ENCODE measurements at regions not wholly inside any gene's neighbourhood (a gene's known extent, or its start where the extent isn't known, plus 50 kb on each side); places are given as distances from the start of the nearest gene placed in this dataset.
"Not testable (repeated sequence)": the region's sequence is repeated elsewhere in the genome, so short reads cannot be mapped to it uniquely, and the experiment has no call there.

DNA sequence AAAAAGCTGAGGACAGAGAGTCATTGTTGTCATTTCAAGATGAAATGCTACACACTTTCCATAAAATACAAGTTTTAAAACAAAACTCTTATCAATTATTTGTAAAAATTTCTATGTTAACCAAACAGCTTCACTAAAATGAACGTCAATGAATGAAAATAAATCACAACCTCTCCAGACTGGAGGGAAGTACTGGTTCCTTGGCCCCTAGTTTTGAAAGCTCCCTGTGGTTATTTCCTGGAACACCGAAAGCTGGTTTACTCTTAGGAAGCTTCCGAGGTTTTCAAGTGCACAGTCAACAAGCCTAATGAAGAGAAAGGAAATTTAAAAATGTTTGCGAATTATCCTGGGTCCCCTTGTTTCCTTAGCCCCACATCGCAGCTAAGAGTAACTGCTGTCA is 191.1 kb upstream of the TTC29 start:
- H3K4me1 Mint-ChIP-seq (ENCODE audit: low read depth) = no peaks in the 10 kb centered on the region
- peaks cover 3% of the 10 kb centered on the region for H3K27me3 Mint-ChIP-seq (ENCODE audit: low read depth)
- ATAC-seq (no peak), DNase-seq (no peak)
- H3K9me3 Mint-ChIP-seq = no peaks in the 10 kb centered on the region
- H3K36me3 Mint-ChIP-seq (ENCODE audit: insufficient read depth) = no peaks in the 10 kb centered on the region
- no peak overlapping the region for H3K4me3 Mint-ChIP-seq

DNA sequence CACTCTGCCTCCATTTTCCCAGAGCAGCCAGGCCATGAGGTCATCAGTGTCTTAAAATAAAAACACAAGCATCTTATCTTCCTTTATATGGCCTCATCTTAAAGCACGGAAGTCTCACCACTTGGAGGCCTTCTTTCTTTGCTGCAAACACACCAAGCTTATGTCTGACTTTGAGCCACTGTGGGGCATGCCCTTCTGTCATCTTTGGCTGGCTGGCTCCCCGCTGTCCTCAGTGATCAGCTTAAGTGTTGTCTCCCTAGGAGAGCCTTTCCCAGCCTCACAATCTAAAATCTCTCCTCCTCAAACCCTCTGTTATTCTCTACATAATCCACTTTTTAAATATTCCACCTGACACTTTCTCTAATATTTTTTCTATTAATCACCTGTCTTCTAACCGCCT is 191.6 kb upstream of the TTC29 start:
- Mint-ChIP-seq H3K4me1 (ENCODE audit: low read depth) (no peaks in the 10 kb centered on the region), H3K27me3 (ENCODE audit: low read depth) (peaks cover 3% of the 10 kb centered on the region), H3K9me3 (no peaks in the 10 kb centered on the region), H3K36me3 (ENCODE audit: insufficient read depth) (no peaks in the 10 kb centered on the region), H3K4me3 (no peak overlapping the region)
- no peak for DNase-seq
- no peak for ATAC-seq

DNA sequence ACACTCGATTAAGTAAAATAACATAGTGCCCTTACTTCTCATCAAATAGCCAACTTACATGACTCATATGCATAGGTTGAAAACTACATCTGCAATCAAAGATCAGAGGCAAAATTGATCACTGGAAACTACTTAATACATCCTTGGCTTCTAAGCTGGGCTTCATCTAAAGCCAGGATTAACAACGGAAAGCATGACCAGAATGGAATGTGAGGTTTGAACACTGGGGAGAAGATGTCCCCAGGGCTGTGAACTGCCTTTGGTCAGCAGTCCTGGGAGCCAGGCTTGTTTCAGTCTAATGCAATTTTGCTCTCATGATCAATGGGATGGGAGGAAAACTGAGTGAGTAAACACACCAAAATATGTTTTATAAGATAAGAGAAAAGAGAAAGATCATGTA is 192.5 kb upstream of the TTC29 start:
- ATAC-seq = no peak
- peaks cover 3% of the 10 kb centered on the region for H3K27me3 Mint-ChIP-seq (ENCODE audit: low read depth)
- no peak for DNase-seq
- H3K36me3 Mint-ChIP-seq (ENCODE audit: insufficient read depth) = no peaks in the 10 kb centered on the region
- H3K9me3 Mint-ChIP-seq = no peaks in the 10 kb centered on the region
- H3K4me3 Mint-ChIP-seq = no peak overlapping the region
- H3K4me1 Mint-ChIP-seq (ENCODE audit: low read depth) = no peaks in the 10 kb centered on the region

GRCh38 chr4:147139455-147140198 is 194.0 kb upstream of the TTC29 start:
- Mint-ChIP-seq H3K36me3 (ENCODE audit: insufficient read depth) (no peaks in the 10 kb centered on the region), H3K27me3 (ENCODE audit: low read depth) (no peaks in the 10 kb centered on the region), H3K9me3 (no peaks in the 10 kb centered on the region), H3K4me1 (ENCODE audit: low read depth) (no peaks in the 10 kb centered on the region), H3K4me3 (no peak overlapping the region)
- DNase-seq (no peak), ATAC-seq (no peak)

DNA sequence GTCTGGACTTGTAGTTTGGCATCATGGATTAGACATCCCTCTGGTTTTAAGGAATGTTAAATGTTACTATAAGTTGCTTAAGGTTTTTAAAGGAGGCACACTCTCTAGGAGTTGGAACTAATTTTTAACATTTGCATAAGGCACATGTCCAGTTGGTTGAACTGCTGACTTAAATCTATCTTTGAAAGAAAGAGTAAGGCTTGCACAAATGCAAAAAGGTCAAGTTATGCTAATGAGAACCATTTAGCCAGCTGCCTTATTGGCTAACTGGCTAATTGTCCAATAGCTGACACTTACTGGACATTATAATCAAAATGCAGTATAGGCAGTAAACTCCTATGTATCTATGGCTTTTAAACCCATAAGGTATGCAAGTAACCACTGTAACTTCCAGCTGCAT is 206.1 kb upstream of the TTC29 start:
- DNase-seq = no peak
- Mint-ChIP-seq H3K4me1 (ENCODE audit: low read depth) (no peaks in the 10 kb centered on the region), H3K27me3 (ENCODE audit: low read depth) (peaks cover 11% of the 10 kb centered on the region), H3K36me3 (ENCODE audit: insufficient read depth) (no peaks in the 10 kb centered on the region), H3K4me3 (no peak overlapping the region), H3K9me3 (no peaks in the 10 kb centered on the region)
- ATAC-seq = no peak

DNA sequence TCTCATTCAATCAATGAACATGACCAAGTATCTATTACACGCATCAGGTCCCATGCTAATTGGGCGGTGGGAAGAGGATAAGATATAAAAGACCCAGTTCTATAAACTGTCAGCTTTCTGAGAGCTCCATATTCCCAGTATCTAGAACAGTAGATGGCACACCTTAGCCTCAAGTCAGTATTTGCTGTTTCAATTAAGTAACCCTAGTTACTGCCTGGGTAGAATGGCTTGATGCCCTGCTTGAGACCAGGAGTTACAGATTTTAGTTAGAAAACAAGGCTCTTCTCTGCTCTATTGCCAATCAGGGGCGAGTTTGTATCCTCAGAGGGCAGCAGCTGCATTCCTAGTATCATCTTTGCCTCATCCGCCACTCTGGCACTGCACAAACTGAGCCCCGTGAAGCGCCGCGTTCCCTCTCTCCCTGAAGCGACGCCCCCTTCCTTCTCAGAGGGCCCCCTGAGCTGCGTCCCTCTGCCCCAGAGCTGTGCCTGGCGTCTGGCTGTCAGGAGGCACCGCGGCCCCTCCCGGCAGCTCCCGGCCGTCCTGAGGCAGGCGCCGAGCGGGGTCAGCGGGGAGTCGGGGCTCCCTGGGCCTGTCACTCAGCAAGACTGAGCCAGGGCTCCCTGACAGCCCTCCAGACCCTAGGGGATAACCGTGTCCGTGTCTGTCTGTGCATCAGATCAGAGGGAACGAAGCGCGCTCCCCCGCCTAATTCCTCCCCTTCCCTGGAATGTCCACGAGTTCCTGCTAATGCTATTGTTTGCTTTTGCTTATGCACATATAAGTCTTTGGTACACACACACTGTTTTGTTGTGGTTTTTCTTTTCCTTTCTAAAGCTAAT is 212.4 kb upstream of the TTC29 start:
- ATAC-seq (peak; percentile 21 to 34), DNase-seq (no peak)
- H3K4me1 Mint-ChIP-seq (ENCODE audit: low read depth) = peaks cover 2% of the 10 kb centered on the region
- no peaks in the 10 kb centered on the region for H3K36me3 Mint-ChIP-seq (ENCODE audit: insufficient read depth)
- H3K9me3 Mint-ChIP-seq = no peaks in the 10 kb centered on the region
- H3K4me3 Mint-ChIP-seq = no peak overlapping the region
- H3K27me3 Mint-ChIP-seq (ENCODE audit: low read depth) = peaks cover 22% of the 10 kb centered on the region

GRCh38 chr4:147160908-147161513 is 215.3 kb upstream of the TTC29 start:
- Mint-ChIP-seq H3K27me3 (ENCODE audit: low read depth) (peaks cover 18% of the 10 kb centered on the region), H3K4me1 (ENCODE audit: low read depth) (peaks cover 2% of the 10 kb centered on the region), H3K36me3 (ENCODE audit: insufficient read depth) (no peaks in the 10 kb centered on the region), H3K9me3 (no peaks in the 10 kb centered on the region), H3K4me3 (no peak overlapping the region)
- no peak for DNase-seq
- no peak for ATAC-seq

DNA sequence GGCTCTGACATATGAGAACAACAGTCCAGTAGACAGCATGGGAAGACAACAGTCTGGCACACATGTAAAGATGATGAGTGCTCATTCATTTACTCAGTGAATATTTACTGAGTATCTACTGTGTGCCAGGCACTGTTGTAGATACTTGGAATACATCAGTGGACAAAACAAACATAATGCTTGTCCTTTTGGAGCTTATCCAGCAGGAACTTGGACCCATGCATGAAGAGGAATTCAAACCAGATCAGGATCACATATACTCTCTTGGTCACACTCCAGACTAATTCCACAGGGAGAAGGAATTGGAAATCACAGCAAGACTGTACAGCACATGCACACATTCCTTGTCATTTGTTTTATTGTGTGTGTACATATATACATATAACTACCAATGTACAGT is 217.6 kb upstream of the TTC29 start:
- DNase-seq = no peak
- no peak overlapping the region for H3K4me3 Mint-ChIP-seq
- no peaks in the 10 kb centered on the region for H3K36me3 Mint-ChIP-seq (ENCODE audit: insufficient read depth)
- ATAC-seq = no peak
- peaks cover 2% of the 10 kb centered on the region for H3K4me1 Mint-ChIP-seq (ENCODE audit: low read depth)
- H3K9me3 Mint-ChIP-seq = no peaks in the 10 kb centered on the region
- peaks cover 10% of the 10 kb centered on the region for H3K27me3 Mint-ChIP-seq (ENCODE audit: low read depth)

GRCh38 chr4:147168200-147168599 is 222.5 kb upstream of the TTC29 start:
- H3K4me3 Mint-ChIP-seq; ATAC-seq; H3K27me3 Mint-ChIP-seq (ENCODE audit: low read depth): not testable (repeated sequence)

DNA sequence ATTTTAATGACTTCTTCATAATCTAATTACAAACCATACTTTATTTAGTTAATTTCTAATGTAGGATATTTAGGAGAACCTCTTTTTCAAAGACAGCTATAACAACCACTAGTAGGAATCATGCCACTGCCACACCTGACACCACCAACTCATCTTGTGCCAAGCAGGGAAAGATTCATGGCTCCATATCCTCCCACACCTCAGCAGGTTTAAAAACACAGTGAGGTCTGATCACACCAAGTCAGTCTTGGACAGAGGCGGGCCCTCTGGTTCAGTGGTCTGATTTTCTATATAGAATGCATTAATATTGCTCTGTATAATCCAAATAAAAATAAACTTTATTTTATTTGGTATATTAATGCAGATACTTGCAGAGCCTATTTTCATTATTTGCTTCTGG is 227.7 kb upstream of the TTC29 start:
- DNase-seq = no peak
- peaks cover 2% of the 10 kb centered on the region for H3K27me3 Mint-ChIP-seq (ENCODE audit: low read depth)

More at GRCh38 chr4:147168200-147168599, 222.5 kb upstream of the TTC29 start:
- not testable (repeated sequence) for H3K4me1 Mint-ChIP-seq (ENCODE audit: low read depth); H3K36me3 Mint-ChIP-seq (ENCODE audit: insufficient read depth); H3K9me3 Mint-ChIP-seq; DNase-seq

GRCh38 chr4:147173797-147174432 is 228.3 kb upstream of the TTC29 start:
- ATAC-seq = no peak
- peaks cover 2% of the 10 kb centered on the region for H3K27me3 Mint-ChIP-seq (ENCODE audit: low read depth)
- no peaks in the 10 kb centered on the region for H3K9me3 Mint-ChIP-seq
- no peaks in the 10 kb centered on the region for H3K36me3 Mint-ChIP-seq (ENCODE audit: insufficient read depth)
- H3K4me1 Mint-ChIP-seq (ENCODE audit: low read depth) = no peaks in the 10 kb centered on the region
- DNase-seq = no peak
- no peak overlapping the region for H3K4me3 Mint-ChIP-seq

More for the DNA sequence above, 227.7 kb upstream of the TTC29 start:
- ATAC-seq = no peak
- Mint-ChIP-seq H3K4me3 (no peak overlapping the region), H3K36me3 (ENCODE audit: insufficient read depth) (no peaks in the 10 kb centered on the region), H3K4me1 (ENCODE audit: low read depth) (no peaks in the 10 kb centered on the region), H3K9me3 (no peaks in the 10 kb centered on the region)

GRCh38 chr4:147174591-147174990 is 228.9 kb upstream of the TTC29 start:
- Mint-ChIP-seq H3K36me3 (ENCODE audit: insufficient read depth) (no peaks in the 10 kb centered on the region), H3K9me3 (no peaks in the 10 kb centered on the region), H3K4me1 (ENCODE audit: low read depth) (no peaks in the 10 kb centered on the region), H3K27me3 (ENCODE audit: low read depth) (no peaks in the 10 kb centered on the region), H3K4me3 (no peak overlapping the region)
- DNase-seq (no peak), ATAC-seq (no peak)

GRCh38 chr4:147175460-147176025 is 229.9 kb upstream of the TTC29 start:
- H3K36me3 Mint-ChIP-seq (ENCODE audit: insufficient read depth) = no peaks in the 10 kb centered on the region
- H3K9me3 Mint-ChIP-seq = no peaks in the 10 kb centered on the region
- H3K4me1 Mint-ChIP-seq (ENCODE audit: low read depth) = no peaks in the 10 kb centered on the region
- no peaks in the 10 kb centered on the region for H3K27me3 Mint-ChIP-seq (ENCODE audit: low read depth)
- DNase-seq (no peak), ATAC-seq (no peak)
- H3K4me3 Mint-ChIP-seq = no peak overlapping the region

DNA sequence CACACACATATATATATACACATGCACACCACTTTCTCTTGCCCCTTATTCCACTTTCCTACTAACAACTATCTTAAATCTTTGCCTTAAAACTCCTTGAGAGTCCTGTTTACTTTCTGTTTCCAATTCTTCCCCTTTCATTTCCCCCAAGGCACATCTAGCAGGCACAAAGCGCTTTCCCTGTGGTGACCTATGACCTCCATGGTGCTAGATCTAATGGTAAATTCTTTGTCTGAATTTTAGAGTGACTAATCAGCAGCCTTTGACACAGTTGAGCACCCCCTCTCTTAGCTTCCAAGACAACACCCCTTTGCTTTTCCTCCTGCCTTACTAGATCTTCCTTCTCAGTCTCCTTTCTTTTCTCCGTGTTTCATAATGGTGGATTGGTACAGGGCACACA is 236.4 kb upstream of the TTC29 start:
- no peak for DNase-seq
- Mint-ChIP-seq H3K27me3 (ENCODE audit: low read depth) (peaks cover 2% of the 10 kb centered on the region), H3K9me3 (peaks cover 6% of the 10 kb centered on the region), H3K4me3 (no peak overlapping the region), H3K36me3 (ENCODE audit: insufficient read depth) (no peaks in the 10 kb centered on the region), H3K4me1 (ENCODE audit: low read depth) (no peaks in the 10 kb centered on the region)
- ATAC-seq = no peak

Data from activated T-cell treated with anti-CD3 and anti-CD28 coated beads, Interleukin-2, amount 50 U/mL, for 4 hours (primary cell).